HS-27A (cell line): ENCODE measurements at regions not wholly inside any gene's neighbourhood (a gene's known extent, or its start where the extent isn't known, plus 50 kb on each side); places are given as distances from the start of the nearest gene placed in this dataset.
"Not testable (repeated sequence)": the region's sequence is repeated elsewhere in the genome, so short reads cannot be mapped to it uniquely, and the experiment has no call there.

Source experiments
- DNase-seq: peaks from one replicate; pipeline ENCODE4 v3.0.0-alpha.2; 2012; ENCODE audit warnings: low read depth, missing footprints

DNA sequence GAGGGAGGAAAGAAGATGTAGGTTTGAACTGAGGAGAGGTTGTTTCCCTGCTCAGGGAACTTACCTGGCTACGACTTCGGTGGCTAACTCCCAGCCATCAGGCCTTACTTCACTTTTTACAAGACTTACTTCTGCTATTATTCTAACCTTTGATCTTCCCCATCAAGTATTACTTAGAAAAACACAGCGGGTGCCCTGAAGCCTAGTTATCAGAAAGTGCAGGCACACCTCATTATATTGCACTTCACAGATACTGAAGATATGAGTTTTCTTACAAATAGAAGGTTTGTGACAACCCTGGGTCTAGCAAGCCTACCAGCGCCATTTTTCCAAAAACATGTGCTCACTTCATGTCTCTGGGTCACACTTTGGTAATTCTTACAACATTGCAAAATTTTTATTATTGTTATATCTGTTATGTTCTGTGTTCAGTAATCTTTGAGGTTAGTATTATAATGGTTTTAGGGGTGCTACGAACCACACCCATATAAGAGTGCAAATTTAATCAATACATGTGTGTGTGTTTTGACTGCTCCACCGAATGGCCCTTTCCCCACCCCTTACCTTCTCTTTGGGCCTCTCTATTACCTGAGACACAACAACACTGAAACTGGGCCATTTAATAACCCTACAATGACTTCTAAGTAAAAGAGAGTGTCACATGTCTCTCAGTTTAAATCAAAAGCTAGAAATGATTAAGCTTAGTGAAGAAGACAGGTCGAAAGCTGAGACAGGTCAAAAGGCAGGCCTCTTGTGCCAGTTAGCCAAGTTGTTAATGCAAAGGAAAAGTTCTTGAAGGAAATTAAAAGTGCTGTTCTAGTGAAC, 2102.7 kb upstream of the WWC1 start:
- DNase-seq = no peak

- no peak for DNase-seq
These were observed 2098.7 kb upstream of the WWC1 start for GRCh38 chr5:166192696-166193095.

- DNase-seq = no peak
These were observed 2095.5 kb upstream of the WWC1 start for GRCh38 chr5:166195981-166196380.

DNA sequence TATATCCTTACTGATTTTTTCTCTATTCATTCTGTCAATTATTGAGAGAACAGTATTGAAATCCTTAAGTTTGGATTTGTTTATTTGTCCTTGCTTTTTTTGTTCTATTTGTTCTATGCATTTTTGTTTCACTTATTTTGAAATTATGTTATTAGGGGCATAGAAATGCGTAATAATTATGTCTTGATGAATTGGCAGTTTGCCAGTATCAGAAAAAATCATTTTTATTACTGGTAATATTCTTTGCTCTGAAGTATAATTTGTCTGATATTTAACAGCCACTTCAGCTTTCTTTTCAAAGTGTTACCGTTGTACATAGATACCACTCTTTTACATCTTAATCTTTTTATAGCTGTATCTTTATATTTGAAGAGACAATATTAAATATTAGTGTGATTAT, 2090.9 kb upstream of the WWC1 start:
- no peak for DNase-seq

DNA sequence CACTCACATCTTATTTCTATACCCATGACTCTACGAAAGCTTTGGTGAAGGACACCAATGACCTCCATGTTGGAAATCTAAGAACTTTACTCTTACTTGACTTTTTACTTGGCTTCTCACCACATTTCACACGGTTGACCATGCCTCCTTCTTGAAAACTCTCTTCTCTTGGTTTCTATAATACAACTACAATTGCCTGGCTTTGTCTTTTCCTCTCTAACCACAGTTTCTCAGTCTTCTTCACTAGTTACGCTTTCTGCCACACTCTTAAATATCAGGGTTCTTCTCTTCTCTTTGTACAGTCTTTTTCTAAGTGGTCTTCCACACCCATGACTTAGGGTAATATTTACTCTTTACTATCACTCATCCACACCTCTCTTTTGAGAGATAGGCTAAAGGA, 2079.8 kb upstream of the WWC1 start:
- no peak for DNase-seq

DNA sequence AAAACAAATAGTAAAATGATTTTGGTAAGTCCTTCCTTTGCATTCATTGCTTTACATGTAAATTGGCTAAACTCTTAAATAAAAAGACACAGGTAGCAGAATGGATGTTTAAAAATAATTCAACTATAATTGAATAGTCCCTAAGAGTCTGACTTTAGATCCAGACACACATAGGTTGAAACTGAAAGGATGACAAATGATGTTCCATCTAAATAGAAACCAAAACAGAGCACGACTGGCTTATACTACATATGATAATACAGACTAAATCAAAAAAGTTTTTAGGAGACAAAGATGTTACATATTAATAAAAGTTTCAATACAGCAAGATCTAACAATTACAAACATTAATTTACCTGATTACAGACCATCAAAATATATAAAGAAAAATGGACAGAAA, 2055.1 kb upstream of the WWC1 start:
- DNase-seq = no peak

DNA sequence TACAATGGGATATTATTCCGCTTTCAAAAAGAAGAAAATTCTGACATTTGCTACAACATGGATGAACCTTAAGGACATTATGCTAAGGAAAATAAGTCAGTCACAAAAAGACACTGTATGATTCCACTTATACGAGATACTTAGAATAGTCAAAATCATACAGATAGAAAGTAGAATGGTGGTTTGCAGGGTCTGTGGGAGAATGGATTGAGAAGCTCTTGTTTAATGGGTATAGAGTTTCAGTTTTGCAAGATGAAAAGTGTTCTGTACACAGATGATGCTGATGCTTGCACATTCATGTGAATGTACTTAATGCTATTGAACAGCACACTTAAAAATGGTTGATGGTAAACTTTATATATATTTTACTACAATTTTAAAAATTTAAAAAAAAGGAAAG, 2050.7 kb upstream of the WWC1 start:
- DNase-seq = no peak

DNA sequence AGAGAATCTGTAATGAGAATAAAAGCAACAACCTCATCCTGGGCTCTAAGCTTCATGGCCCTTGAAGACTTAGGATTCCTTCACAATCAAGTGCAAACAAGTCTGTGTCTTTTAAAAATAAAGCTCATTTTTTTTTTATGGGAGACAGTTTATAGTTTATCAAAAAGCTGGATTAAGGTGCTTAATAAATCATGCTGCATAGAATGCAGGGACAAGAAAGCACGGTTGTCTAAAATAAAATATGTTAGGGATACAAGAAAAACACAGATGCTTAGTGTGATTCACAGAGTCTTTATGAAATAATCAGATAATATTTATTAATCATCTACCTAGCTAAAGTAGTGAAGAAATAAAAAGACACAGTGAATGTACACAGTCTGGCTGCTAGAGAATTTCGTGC, 2045.9 kb upstream of the WWC1 start:
- no peak for DNase-seq

- DNase-seq = no peak
These were observed 2039.7 kb upstream of the WWC1 start for GRCh38 chr5:166251786-166252185.

DNA sequence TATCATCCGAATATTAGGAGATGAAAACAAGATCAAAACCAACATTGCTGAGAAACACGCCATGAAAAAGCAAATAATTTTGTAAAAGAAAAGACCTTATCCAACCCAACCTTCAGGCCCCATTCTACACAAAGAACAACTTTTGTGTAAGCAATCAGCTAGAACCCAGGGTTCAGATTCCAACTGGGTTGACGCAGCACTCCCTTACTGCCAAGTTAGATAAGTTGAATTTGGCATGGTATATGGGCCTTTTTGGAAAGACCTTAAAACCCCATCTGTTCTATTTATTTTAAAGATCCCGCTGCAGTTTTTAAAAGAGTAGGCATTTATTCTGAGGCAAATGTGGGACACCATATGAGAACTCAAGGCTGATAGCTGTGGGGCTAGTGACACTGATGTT, 2033.8 kb upstream of the WWC1 start:
- no peak for DNase-seq

DNA sequence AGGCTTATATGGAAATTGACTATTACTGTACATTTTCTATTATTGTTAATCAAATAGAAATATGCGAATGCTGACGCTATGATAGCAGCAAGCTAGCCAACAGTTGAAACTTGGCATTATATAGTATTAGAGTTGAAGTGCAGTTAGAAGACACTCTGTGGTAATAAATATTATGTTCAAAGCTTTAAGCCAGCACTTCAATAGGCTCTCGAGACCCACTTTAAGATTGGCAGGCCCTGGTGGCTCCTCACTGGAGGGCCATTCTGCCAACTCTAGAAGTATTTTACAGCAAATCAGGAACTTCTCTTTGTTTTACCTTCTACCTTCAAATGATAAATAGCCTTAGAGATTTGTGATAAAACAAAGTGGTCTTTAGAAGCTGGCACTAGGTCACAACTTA, 2029.0 kb upstream of the WWC1 start:
- DNase-seq = no peak

- no peak for DNase-seq
These were observed 2023.5 kb upstream of the WWC1 start for GRCh38 chr5:166267907-166268306.

DNA sequence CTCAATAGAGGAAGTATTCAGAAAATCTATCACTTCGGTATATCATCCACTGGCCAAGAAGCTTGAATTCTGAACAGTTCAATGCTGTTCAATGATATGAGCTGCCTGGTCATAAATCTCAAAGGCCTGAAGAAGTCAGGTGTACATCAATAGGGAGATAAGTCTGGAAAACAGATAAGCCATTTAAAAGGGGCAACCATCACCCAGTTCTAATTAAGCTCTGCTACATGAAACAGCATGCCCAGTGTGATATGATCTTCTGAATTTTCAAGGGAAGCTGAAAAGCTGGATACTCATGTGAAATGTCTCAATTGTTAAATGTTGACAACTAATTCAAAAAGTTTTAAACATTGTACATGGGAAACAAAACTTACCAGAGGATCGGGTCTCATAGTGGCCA, 2020.7 kb upstream of the WWC1 start:
- no peak for DNase-seq

DNA sequence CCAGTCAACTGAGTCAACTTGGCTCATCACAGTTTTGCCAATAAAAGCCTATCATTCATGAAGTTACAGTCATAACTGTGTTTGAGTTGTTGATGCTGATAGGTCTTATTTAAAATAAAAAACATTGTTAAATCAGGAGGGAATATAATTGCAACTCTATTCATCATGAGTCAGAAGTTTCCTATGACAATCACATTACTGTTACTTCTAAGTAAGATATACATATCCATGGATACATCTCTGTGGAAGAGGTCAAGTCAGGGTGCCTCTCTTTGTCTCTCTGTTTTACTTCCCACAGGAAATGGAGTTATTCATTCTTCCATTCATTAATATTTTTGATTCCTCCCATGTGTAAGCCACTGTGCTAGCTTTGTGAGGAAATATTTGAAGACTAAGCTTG, 2015.4 kb upstream of the WWC1 start:
- DNase-seq = no peak

DNA sequence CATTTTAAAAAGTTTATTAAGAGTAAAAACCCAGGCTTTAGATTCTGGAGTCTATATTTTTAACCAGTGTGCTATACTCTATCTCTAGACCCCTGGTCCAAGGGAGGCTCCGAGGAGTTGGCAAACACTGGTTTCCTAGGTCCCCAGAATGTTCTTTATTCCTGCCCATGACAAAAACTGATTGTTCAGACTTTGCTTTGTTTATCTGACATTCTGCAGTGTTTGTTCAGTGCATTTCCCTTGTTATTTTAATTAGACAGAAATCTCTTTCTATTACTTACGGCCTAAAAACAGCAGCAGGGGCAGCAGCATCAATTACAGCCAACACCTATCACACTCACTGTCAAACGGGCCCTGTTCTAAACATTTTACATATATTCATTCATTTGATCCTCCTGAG, 2011.6 kb upstream of the WWC1 start:
- no peak for DNase-seq

- DNase-seq = no peak
These were observed 2010.0 kb upstream of the WWC1 start for GRCh38 chr5:166281433-166281832.

DNA sequence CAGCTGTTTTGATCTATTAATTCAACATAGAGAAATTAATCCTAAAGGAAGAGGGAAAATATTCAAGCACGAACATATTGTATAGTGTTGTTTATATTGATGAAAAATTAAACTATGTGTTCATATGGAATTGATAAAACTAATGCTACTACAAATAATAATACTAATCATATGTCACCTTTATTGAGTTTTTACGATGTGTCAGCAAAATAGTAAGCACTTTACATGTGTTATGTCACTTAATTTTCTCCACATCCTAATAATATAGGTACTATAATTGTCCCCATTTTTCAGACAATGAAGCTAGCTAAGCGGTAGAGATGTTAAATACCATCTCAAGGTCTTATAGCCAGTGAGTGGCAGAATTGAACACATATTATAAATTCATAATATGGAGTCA, 2008.5 kb upstream of the WWC1 start:
- DNase-seq = no peak

DNA sequence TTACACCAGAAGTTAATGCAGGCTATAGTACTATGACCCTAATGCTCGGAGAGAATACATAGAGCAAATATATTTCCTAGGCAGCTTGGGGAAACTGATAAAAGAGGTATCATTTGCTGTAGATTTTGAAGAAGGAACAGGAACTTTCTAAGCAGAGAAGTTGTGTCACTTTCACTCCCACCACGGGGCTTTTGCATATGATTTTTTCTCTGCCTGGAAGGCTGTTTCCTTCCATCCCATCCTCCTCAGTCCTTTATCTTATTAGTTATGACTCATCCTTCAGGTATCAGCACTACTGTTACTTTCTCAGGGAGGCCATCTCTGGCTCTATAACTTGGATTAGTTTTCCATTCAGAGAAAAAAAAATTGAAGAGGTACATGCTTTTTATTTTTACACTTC, 2006.1 kb upstream of the WWC1 start:
- DNase-seq = no peak

DNA sequence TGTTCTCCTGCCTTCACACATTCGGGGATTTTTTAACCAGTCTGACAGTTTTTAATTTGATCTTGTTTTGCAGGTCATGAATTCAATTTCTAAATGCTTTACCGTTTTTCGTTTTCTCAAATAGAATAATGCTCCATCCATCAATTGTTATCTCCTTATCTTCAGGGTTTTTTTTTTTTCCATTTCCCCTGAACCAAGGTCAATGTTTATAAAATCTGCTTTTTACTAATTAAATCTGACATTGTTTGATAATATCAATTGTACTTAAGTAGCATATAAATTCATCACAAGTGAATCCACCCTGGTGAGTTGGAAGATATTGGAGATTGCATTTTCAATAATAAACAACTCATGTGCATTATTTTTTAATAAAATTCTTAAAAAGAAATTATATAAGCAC, 2004.6 kb upstream of the WWC1 start:
- no peak for DNase-seq

DNA sequence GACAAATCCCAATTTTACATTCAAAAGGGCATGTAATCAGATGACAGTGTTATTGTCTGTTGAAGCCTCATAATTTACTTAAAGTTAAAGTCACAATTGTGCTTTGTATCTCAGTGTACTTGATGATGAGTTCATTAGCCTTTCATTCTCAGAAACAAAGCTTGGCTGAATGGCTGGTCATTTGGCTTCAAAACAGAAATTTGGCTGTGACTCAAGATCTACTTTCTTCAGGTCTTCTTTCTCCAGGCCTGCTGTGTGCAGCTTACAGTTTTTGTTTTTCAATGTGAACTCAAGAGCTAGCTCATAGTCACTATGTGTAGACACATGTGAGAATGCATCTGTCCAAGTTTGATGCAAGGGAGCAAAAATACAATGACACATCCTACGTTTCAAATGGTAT, 2003.6 kb upstream of the WWC1 start:
- DNase-seq = no peak

DNA sequence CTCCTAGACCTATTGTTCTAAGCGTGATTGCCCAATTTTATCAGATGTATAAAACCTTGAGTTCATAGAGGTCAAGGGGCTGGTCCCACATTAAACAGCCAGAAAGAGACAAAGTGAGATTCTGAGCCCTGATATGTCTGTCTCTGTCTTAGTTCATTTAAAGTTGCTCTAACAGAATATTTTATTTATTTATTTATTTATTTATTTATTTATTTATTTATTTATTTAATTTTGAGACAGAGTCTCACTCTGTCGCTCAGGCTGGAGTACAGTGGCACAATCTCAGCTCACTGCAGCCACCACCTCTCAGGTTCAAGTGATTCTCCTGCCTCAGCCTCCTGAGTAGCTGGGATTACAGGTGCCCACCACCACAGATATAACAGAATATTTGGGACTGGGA, 1999.6 kb upstream of the WWC1 start:
- not testable (repeated sequence) for DNase-seq

- no peak for DNase-seq
These were observed 1997.6 kb upstream of the WWC1 start for GRCh38 chr5:166293892-166294291.

DNA sequence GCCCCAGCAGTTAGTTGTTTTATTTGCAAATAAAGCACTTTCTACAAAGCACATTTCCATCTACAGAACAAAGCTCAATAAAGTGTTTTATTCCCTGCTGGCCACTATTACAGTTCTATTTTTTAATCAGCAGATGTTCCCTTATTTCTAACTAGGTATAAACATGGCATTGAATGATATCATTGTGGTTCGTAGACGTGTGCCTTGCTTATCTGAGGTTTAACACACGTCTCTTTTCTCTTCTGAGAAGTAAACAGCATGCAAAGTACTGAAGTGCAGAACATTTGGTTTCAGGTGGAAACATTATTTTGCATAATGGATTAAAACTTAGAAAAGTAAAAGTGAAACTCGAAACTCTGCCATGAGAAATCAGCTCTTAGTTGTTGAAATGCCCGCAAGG, 1989.3 kb upstream of the WWC1 start:
- DNase-seq = no peak

DNA sequence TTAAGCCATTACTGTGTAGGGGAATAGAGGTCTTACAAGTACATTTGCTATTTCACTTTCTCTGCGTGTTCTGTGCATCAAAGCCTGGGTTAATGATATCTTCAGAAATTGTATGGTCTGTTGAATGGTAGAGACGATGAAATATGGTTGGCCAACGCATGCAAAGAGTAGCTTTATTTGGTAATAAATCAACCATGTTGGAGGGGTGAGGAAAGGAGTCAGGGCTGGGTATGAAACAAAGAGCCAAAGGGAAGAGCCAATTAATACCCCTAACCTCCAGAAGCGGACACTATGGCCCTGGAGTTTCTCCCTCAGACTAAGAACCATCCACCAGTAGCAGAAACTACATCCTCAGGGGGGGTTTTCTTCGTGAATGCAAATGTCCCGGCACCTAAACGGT, 1974.0 kb upstream of the WWC1 start:
- DNase-seq = no peak
